Activated CD4-positive, alpha-beta T cell treated with anti-CD3 and anti-CD28 coated beads, Interleukin-2, amount 50 U/mL, for 1 hour (primary cell): ENCODE measurements at regions not wholly inside any gene's neighbourhood (a gene's known extent, or its start where the extent isn't known, plus 50 kb on each side); places are given as distances from the start of the nearest gene placed in this dataset.

ENCODE experiments used
- DNase-seq: peaks from one replicate; pipeline ENCODE4 v3.0.0-alpha.2; 2020

GRCh38 chr2:174667250-174667860, 69.8 kb upstream of the WIPF1 start:
- DNase-seq: no peak

DNA sequence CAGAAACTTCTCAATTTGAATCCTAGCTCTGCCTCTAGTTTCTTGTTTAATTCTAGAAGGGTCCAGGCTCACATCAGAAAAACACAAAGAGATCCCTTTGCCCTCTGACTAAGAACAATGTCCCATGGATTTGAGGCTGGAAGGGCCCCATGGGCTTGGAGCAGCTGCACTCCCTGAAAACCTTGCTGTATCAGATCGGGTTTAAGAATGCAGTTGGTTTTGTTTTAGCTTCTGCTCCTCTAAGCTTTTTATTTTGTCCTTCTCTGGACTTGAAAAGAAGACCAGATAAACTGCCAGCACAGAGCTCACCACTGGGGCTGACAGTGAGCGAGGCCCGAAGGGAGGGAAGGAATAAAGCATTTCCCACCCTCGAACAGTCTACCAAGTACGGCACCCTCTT, 69.2 kb upstream of the WIPF1 start:
- DNase-seq: no peak

DNA sequence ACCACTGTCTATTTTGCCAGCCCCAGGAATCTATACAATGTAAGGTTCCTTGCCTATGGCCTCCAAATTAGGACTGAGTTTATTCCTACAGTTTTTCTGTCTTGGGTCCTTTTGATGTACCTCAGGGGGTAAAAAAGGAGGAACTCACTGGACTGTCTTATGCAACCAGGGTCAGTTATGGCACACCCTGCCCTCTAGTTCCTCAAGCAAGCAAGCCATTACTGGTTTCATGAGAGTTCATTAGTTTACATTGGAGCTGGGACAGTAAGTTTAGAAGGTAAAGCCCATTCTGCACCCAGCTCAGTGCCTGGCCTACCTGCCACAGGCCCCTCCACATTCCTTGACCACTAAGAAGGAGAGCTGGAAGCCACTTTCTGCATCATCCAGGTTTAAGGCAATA, 68.7 kb upstream of the WIPF1 start:
- DNase-seq: no peak

DNA sequence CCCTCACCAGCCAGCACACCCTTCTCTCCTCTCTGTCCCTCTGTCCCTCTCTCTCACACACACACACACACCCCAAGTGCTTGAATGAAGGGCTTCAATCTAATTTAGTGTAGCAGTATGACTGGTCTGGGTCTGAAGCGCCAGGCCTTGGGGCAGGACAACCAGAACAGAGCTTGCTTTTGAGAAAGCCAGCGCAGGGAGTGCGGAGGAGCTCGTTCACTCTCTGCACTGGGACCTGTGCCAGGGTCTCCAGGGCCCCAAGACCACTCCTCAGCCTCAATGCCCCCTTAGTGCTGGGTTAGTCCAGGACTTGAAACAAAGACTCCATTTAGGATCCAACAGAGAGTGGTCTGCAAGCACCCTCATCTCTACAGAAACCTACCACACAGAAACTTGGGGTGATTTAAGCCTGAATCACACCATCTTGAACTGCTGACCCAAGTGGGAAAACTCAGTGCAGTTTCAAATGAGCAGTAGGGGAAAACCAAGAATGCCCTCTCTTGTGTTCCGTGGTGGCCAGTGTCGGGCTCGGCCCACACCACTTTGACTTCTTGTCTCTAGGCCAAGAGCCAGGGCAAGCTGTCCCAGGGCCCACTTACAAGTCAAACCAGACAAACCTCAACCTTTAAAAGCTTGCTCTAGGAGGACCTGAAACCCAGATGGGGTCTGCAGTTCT, 66.6 kb upstream of the WIPF1 start:
- DNase-seq: no peak

GRCh38 chr2:174663550-174663949, 65.9 kb upstream of the WIPF1 start:
- DNase-seq: no peak

- DNase-seq: no peak
These were observed 65.3 kb upstream of the WIPF1 start for GRCh38 chr2:174662859-174663258.

- no peak for DNase-seq
These were observed 64.9 kb upstream of the WIPF1 start for GRCh38 chr2:174662459-174662858.

DNA sequence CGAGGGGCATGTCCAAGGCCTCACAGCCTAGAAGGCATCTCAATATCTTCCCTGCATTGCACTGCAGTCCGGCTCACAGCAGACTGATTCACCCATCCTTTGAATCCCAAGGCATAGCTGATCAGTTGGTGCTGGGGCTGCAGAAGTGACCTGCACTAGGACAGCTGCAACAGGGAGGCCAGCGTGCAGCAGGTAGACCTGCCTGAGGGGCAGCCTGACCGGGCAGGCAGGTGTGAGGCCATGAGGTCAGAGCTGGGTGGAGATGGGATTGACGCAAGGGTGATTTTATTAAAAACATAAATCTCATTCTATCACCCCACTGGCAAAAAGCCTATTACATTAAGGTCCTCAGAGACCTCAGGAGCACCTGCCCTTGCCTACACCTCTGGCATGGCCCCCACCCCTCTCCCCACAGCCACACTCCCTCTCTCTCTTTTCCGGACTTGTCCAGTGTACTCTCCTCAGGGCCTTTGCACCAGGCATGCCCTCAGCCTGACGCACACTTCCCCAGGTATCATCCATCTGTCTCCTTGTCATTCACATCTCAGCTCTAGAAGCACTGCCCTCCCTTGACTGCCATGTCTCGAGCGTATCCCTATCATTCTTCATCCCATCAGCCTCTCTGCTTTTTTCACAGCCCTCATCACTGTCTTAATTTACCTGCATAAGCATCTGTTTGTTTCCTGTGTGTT, 63.5 kb upstream of the WIPF1 start:
- no peak for DNase-seq

DNA sequence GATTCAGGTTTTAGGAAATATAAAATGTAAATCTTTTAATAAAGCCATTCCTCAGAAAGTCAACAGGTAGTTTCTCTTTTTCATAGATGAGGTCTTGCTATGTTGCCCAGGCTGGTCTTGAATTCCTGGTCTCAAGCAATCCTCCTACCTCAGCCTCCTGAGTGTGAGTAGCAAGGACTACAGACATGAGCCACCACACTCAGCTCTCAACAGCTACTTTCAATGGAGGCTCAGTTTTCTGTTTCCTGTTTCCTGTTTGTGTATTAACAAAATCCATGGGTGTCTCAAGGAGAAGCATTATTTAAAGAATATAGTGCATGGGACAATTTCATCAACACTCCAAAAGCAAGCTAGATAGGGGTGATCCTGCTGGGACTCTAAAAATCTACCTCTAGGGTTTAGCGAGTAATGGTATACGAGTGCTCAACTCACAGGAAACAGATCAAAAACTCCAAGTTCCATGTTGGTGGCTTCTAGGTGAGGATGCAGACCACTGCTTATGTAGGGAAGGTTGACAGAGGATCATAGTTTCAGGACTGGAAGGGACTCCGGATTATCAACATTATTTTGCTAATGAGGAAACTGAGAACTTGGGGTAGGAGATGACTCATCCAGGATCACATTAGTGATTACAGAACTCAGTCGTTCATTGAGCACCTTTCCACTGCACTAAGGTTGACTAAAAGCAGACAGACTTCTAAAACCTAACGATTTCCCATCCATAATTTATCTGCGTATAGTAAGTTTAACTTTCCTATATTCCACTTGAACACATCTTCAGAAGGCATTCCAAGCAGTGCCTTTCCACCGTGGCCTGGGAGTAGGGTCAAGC, 61.7 kb upstream of the WIPF1 start:
- DNase-seq: no peak

DNA sequence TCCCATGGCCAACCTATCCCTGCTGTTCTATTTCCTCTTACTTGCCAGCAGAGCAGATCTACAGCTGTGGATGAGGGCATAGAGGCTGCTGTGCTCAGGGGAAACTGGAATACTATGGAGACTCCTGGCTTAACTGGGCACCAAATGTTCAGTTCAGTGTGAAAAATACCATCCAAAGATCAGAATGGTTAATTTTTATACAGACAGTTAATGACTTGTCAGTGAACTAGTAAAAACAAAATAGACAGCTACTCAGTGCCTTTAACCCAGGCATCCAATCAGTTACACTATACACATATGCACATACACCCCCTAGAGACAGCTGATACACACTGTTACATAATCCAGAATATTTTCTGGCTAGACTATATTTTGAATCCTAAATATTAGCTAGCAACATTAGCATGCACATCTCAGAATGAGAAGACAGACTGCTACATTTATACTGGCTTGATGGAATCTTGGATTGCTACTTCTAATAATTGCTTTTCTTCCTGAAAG, 59.1 kb upstream of the WIPF1 start:
- DNase-seq: no peak

- no peak for DNase-seq
These were observed 58.4 kb upstream of the WIPF1 start for GRCh38 chr2:174656035-174656434.

- DNase-seq: no peak
These were observed 56.9 kb upstream of the WIPF1 start for GRCh38 chr2:174654419-174654941.

DNA sequence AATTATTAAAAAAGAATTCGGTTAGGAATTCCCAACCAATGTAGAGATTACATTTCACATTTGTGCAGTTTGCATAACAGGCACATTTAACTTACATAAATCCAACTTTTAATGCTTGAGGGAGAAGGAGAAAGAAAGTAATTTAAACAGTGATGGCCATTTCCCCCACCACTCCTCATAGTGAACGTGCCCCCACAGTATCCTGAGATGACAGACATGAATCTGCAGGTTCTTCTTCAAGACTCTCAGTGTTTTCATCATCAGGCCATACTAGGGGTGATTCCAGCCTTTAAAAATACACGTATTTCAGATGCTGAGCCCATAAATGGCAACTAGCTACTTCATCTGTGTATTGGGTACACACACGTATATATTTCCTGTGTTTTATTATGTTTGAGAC, 51.3 kb upstream of the WIPF1 start:
- DNase-seq: no peak
